SH-SY5Y (cell line): ENCODE measurements at regions not wholly inside any gene's neighbourhood (a gene's known extent, or its start where the extent isn't known, plus 50 kb on each side); places are given as distances from the start of the nearest gene placed in this dataset.

Experiments used
- GATA2 ChIP-seq: IDR thresholded peaks from 2 replicates; pipeline ENCODE4 v1.6.1; 2011; ENCODE audit warnings: mild to moderate bottlenecking, low read depth, low read length
- GATA3 ChIP-seq: IDR thresholded peaks from 2 replicates; pipeline ENCODE4 v1.6.1; 2011; ENCODE audit warnings: low read depth, mild to moderate bottlenecking, low read length, moderate library complexity

- TF ChIP-seq GATA3 (no peak), GATA2 (no peak)
These were observed 1075.0 kb upstream of the ADGRB3 start for GRCh38 chr6:67560068-67560467.
